HPDE6-E6E7 (cell line): ENCODE measurements at regions not wholly inside any gene's neighbourhood (a gene's known extent, or its start where the extent isn't known, plus 50 kb on each side); places are given as distances from the start of the nearest gene placed in this dataset.

Source experiments
- DNase-seq: peaks from one replicate; pipeline ENCODE4 v3.0.0; 2011; ENCODE audit warnings: missing footprints; ENCODE audit errors: extremely low spot score

GRCh38 chr7:19209166-19209696, 64.0 kb upstream of the FERD3L start:
- DNase-seq, result no peak

GRCh38 chr7:19206721-19207120, 61.5 kb upstream of the FERD3L start:
- DNase-seq, result no peak

- no peak for DNase-seq
Measured at GRCh38 chr7:19203686-19204085, 58.5 kb upstream of the FERD3L start.

- DNase-seq, result no peak
Measured at GRCh38 chr7:19202599-19202998, 57.4 kb upstream of the FERD3L start.
